WTC11 (cell line): ENCODE measurements at regions not wholly inside any gene's neighbourhood (a gene's known extent, or its start where the extent isn't known, plus 50 kb on each side); places are given as distances from the start of the nearest gene placed in this dataset.

ENCODE experiments used
- ATAC-seq: fragments of 200-7000 bp; cut with Tn5 transposase; 2 replicates; pipeline ENCODE4 v1.10.0; 2021; ENCODE audit warnings: mild to moderate bottlenecking, moderate library complexity
- CTCF ChIA-PET: fragments of 300-600 bp; sonication (Branson Sonifier 250); formaldehyde crosslinking; loops from one replicate; lab custom pipeline; 2021; ENCODE audit warnings: antibody characterized with exemption; lab: Charles Lee
- POLR2A ChIA-PET: fragments of 350-600 bp; sonication (Branson Sonifier 250); formaldehyde crosslinking; loops from one replicate; lab custom pipeline; 2021; ENCODE audit warnings: antibody characterized with exemption; lab: Charles Lee
- DNase-seq: peaks from one replicate; pipeline ENCODE4 v3.0.0; 2021; ENCODE audit warnings: low spot score
- H3K27ac Mint-ChIP-seq: 2 replicates; pipeline ENCODE4 v1.8.0; 2021; ENCODE audit warnings: mixed read lengths
- H3K27me3 Mint-ChIP-seq: 2 replicates; pipeline ENCODE4 v1.8.0; 2021; ENCODE audit warnings: low read depth, mild to moderate bottlenecking, moderate library complexity, mixed read lengths
- H3K36me3 Mint-ChIP-seq: 2 replicates; pipeline ENCODE4 v1.8.0; 2021; ENCODE audit warnings: mixed read lengths
- H3K4me1 Mint-ChIP-seq: 2 replicates; pipeline ENCODE4 v1.8.0; 2022; ENCODE audit warnings: mixed read lengths
- H3K4me3 Mint-ChIP-seq: 2 replicates; pipeline ENCODE4 v1.8.0; 2021; ENCODE audit warnings: mild to moderate bottlenecking, moderate library complexity, mixed read lengths
- H3K9me3 Mint-ChIP-seq: 2 replicates; pipeline ENCODE4 v1.8.0; 2021; ENCODE audit warnings: mixed read lengths
- ELF4 ChIP-seq: sonication (generic); formaldehyde crosslinking; IDR thresholded peaks from 2 replicates; pipeline ENCODE4 v1.8.1; 2022; ENCODE audit warnings: low read depth, mild to moderate bottlenecking, moderate library complexity, missing genetic modification reagents
- ETV6 ChIP-seq: sonication (generic); formaldehyde crosslinking; IDR thresholded peaks from 2 replicates; pipeline ENCODE4 v1.8.1; 2022; ENCODE audit warnings: mild to moderate bottlenecking, missing genetic modification reagents
- NFE2L1 ChIP-seq: sonication (generic); formaldehyde crosslinking; IDR thresholded peaks from 2 replicates; pipeline ENCODE4 v1.8.1; 2023; ENCODE audit warnings: missing genetic modification reagents
- ZBTB21 ChIP-seq: sonication (generic); formaldehyde crosslinking; IDR thresholded peaks from 2 replicates; pipeline ENCODE4 v1.8.1; 2023; ENCODE audit warnings: mild to moderate bottlenecking, missing genetic modification reagents, borderline replicate concordance
- ZNF138 ChIP-seq: sonication (generic); formaldehyde crosslinking; conservative IDR thresholded peaks from 2 replicates; pipeline ENCODE4 v1.8.1; 2022; ENCODE audit warnings: mild to moderate bottlenecking, moderate library complexity, missing genetic modification reagents
- ZNF219 ChIP-seq: sonication (generic); formaldehyde crosslinking; IDR thresholded peaks from 2 replicates; pipeline ENCODE4 v1.8.0; 2023; ENCODE audit warnings: missing genetic modification reagents, mild to moderate bottlenecking, borderline replicate concordance
- ZNF317 ChIP-seq: sonication (generic); formaldehyde crosslinking; IDR thresholded peaks from 2 replicates; pipeline ENCODE4 v1.8.1; 2023; ENCODE audit warnings: low read depth, mild to moderate bottlenecking, moderate library complexity, missing genetic modification reagents, borderline replicate concordance
- ZNF396 ChIP-seq: fragments of 250-450 bp; sonication (Bioruptor Pico); IDR thresholded peaks from 2 replicates; pipeline ENCODE4 v1.8.0; 2021; ENCODE audit warnings: mild to moderate bottlenecking, moderate library complexity, borderline replicate concordance
- TF ChIP-seq, protein P1 (sequence below): sonication (generic); formaldehyde crosslinking; IDR thresholded peaks from 2 replicates; pipeline ENCODE4 v1.8.0; 2023; ENCODE audit warnings: missing genetic modification reagents
- TF ChIP-seq, protein P2 (sequence below): sonication (generic); formaldehyde crosslinking; IDR thresholded peaks from 2 replicates; pipeline ENCODE4 v1.8.1; 2022; ENCODE audit warnings: missing genetic modification reagents, borderline replicate concordance
- TF ChIP-seq, protein P3 (sequence below): sonication (generic); formaldehyde crosslinking; IDR thresholded peaks from 2 replicates; pipeline ENCODE4 v1.8.0; 2022; ENCODE audit warnings: mild to moderate bottlenecking, missing genetic modification reagents
- TF ChIP-seq, protein P4 (sequence below): sonication (generic); formaldehyde crosslinking; IDR thresholded peaks from 2 replicates; pipeline ENCODE4 v1.8.1; 2022; ENCODE audit warnings: low read depth, mild to moderate bottlenecking, moderate library complexity, missing genetic modification reagents, borderline replicate concordance
- TF ChIP-seq, protein P5 (sequence below): sonication (generic); formaldehyde crosslinking; IDR thresholded peaks from 2 replicates; pipeline ENCODE4 v1.8.0; 2023; ENCODE audit warnings: missing genetic modification reagents, mild to moderate bottlenecking, borderline replicate concordance
- TF ChIP-seq, protein P6 (sequence below): fragments of 250-450 bp; sonication (Bioruptor Pico); conservative IDR thresholded peaks from 2 replicates; pipeline ENCODE4 v1.9.0; 2021; ENCODE audit warnings: mild to moderate bottlenecking
- TF ChIP-seq, protein P7 (sequence below): sonication (generic); formaldehyde crosslinking; IDR thresholded peaks from 2 replicates; pipeline ENCODE4 v1.8.0; 2022; ENCODE audit warnings: missing genetic modification reagents
- TF ChIP-seq, protein P8 (sequence below): sonication (generic); formaldehyde crosslinking; IDR thresholded peaks from 2 replicates; pipeline ENCODE4 v1.8.1; 2022; ENCODE audit warnings: mild to moderate bottlenecking, moderate library complexity, missing genetic modification reagents
- TF ChIP-seq, protein P9 (sequence below): sonication (generic); formaldehyde crosslinking; IDR thresholded peaks from 2 replicates; pipeline ENCODE4 v1.8.1; 2023; ENCODE audit warnings: mild to moderate bottlenecking, missing genetic modification reagents, moderate library complexity

DNA sequence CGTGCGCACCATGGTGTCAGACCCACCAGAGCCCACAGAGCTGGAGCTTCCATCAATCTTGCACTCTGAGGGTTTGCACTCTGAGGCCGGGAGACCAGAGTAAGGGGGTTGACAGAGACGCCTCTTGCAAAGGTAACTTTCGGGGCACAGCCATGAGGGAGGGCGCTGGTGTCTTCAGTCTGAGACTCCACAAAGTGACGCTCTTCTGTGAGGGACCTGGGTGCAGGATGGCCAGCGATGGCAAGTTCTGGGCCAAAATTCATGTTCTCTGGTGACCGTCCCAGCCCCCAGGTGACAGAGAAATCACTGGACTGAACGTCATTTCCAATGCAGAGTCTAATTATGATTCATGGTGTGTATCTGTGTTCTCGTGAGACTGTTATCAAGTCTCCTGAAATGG lies 1395.2 kb downstream of the TBC1D22A start:
- H3K27me3 Mint-ChIP-seq: no peaks in the 10 kb centered on the region
- CTCF ChIA-PET: no interaction called here
- H3K4me1 Mint-ChIP-seq: peaks cover 13% of the 10 kb centered on the region
- POLR2A ChIA-PET: no interaction called here
- TF ChIP-seq, protein P1, sequence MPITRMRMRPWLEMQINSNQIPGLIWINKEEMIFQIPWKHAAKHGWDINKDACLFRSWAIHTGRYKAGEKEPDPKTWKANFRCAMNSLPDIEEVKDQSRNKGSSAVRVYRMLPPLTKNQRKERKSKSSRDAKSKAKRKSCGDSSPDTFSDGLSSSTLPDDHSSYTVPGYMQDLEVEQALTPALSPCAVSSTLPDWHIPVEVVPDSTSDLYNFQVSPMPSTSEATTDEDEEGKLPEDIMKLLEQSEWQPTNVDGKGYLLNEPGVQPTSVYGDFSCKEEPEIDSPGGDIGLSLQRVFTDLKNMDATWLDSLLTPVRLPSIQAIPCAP (CRISPR knock-in tag): no peak
- TF ChIP-seq ELF4 (CRISPR knock-in tag) (no peak), ZNF396 (no peak), ZNF138 (no peak), NFE2L1 (CRISPR knock-in tag) (no peak), ZBTB21 (CRISPR knock-in tag) (no peak), ETV6 (CRISPR knock-in tag) (no peak), ZNF219 (CRISPR knock-in tag) (no peak), ZNF317 (CRISPR knock-in tag) (no peak)
- TF ChIP-seq, protein P2, sequence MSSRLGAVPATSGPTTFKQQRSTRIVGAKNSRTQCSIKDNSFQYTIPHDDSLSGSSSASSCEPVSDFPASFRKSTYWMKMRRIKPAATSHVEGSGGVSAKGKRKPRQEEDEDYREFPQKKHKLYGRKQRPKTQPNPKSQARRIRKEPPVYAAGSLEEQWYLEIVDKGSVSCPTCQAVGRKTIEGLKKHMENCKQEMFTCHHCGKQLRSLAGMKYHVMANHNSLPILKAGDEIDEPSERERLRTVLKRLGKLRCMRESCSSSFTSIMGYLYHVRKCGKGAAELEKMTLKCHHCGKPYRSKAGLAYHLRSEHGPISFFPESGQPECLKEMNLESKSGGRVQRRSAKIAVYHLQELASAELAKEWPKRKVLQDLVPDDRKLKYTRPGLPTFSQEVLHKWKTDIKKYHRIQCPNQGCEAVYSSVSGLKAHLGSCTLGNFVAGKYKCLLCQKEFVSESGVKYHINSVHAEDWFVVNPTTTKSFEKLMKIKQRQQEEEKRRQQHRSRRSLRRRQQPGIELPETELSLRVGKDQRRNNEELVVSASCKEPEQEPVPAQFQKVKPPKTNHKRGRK: no peak
- TF ChIP-seq, protein P3, sequence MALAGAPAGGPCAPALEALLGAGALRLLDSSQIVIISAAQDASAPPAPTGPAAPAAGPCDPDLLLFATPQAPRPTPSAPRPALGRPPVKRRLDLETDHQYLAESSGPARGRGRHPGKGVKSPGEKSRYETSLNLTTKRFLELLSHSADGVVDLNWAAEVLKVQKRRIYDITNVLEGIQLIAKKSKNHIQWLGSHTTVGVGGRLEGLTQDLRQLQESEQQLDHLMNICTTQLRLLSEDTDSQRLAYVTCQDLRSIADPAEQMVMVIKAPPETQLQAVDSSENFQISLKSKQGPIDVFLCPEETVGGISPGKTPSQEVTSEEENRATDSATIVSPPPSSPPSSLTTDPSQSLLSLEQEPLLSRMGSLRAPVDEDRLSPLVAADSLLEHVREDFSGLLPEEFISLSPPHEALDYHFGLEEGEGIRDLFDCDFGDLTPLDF (CRISPR knock-in tag): no peak
- TF ChIP-seq, protein P4, sequence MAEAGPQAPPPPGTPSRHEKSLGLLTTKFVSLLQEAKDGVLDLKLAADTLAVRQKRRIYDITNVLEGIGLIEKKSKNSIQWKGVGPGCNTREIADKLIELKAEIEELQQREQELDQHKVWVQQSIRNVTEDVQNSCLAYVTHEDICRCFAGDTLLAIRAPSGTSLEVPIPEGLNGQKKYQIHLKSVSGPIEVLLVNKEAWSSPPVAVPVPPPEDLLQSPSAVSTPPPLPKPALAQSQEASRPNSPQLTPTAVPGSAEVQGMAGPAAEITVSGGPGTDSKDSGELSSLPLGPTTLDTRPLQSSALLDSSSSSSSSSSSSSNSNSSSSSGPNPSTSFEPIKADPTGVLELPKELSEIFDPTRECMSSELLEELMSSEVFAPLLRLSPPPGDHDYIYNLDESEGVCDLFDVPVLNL (CRISPR knock-in tag): no peak
- TF ChIP-seq, protein P5, sequence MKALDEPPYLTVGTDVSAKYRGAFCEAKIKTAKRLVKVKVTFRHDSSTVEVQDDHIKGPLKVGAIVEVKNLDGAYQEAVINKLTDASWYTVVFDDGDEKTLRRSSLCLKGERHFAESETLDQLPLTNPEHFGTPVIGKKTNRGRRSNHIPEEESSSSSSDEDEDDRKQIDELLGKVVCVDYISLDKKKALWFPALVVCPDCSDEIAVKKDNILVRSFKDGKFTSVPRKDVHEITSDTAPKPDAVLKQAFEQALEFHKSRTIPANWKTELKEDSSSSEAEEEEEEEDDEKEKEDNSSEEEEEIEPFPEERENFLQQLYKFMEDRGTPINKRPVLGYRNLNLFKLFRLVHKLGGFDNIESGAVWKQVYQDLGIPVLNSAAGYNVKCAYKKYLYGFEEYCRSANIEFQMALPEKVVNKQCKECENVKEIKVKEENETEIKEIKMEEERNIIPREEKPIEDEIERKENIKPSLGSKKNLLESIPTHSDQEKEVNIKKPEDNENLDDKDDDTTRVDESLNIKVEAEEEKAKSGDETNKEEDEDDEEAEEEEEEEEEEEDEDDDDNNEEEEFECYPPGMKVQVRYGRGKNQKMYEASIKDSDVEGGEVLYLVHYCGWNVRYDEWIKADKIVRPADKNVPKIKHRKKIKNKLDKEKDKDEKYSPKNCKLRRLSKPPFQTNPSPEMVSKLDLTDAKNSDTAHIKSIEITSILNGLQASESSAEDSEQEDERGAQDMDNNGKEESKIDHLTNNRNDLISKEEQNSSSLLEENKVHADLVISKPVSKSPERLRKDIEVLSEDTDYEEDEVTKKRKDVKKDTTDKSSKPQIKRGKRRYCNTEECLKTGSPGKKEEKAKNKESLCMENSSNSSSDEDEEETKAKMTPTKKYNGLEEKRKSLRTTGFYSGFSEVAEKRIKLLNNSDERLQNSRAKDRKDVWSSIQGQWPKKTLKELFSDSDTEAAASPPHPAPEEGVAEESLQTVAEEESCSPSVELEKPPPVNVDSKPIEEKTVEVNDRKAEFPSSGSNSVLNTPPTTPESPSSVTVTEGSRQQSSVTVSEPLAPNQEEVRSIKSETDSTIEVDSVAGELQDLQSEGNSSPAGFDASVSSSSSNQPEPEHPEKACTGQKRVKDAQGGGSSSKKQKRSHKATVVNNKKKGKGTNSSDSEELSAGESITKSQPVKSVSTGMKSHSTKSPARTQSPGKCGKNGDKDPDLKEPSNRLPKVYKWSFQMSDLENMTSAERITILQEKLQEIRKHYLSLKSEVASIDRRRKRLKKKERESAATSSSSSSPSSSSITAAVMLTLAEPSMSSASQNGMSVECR: no peak
- TF ChIP-seq, protein P6, sequence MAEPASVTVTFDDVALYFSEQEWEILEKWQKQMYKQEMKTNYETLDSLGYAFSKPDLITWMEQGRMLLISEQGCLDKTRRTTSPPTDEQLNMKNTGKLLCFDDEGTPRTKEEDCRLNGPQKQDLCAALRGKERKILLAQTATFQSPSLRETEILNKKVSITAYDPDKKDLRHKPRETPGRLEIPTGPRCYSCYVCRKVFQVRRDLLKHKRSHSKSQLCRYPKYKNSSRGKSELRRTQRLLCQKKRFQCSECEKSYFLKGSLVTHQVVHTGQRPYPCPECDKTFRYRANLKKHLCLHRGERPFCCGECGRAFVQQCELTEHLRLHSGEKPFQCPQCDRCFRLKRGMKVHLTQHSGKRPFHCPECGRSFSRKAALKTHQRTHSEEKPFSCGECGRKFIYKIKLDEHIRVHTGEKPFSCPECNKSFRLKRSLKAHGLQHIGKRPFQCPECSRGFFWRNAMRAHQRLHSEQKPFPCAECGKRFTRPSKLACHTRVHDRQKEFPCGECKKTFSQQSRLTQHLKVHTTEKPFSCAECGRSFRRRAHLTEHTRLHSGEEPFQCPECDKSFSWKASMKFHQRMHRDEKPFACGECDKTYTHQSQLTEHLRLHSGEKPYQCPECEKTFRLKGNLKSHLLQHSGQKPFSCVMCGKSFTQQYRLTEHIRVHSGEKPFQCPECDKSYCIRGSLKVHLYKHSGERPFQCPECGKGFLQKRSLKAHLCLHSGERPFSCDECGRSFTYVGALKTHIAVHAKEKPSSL (CRISPR knock-in tag): no peak
- TF ChIP-seq, protein P7, sequence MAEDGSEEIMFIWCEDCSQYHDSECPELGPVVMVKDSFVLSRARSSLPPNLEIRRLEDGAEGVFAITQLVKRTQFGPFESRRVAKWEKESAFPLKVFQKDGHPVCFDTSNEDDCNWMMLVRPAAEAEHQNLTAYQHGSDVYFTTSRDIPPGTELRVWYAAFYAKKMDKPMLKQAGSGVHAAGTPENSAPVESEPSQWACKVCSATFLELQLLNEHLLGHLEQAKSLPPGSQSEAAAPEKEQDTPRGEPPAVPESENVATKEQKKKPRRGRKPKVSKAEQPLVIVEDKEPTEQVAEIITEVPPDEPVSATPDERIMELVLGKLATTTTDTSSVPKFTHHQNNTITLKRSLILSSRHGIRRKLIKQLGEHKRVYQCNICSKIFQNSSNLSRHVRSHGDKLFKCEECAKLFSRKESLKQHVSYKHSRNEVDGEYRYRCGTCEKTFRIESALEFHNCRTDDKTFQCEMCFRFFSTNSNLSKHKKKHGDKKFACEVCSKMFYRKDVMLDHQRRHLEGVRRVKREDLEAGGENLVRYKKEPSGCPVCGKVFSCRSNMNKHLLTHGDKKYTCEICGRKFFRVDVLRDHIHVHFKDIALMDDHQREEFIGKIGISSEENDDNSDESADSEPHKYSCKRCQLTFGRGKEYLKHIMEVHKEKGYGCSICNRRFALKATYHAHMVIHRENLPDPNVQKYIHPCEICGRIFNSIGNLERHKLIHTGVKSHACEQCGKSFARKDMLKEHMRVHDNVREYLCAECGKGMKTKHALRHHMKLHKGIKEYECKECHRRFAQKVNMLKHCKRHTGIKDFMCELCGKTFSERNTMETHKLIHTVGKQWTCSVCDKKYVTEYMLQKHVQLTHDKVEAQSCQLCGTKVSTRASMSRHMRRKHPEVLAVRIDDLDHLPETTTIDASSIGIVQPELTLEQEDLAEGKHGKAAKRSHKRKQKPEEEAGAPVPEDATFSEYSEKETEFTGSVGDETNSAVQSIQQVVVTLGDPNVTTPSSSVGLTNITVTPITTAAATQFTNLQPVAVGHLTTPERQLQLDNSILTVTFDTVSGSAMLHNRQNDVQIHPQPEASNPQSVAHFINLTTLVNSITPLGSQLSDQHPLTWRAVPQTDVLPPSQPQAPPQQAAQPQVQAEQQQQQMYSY (CRISPR knock-in tag): no peak
- TF ChIP-seq, protein P8, sequence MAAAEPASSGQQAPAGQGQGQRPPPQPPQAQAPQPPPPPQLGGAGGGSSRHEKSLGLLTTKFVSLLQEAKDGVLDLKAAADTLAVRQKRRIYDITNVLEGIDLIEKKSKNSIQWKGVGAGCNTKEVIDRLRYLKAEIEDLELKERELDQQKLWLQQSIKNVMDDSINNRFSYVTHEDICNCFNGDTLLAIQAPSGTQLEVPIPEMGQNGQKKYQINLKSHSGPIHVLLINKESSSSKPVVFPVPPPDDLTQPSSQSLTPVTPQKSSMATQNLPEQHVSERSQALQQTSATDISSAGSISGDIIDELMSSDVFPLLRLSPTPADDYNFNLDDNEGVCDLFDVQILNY (CRISPR knock-in tag): no peak
- TF ChIP-seq, protein P9, sequence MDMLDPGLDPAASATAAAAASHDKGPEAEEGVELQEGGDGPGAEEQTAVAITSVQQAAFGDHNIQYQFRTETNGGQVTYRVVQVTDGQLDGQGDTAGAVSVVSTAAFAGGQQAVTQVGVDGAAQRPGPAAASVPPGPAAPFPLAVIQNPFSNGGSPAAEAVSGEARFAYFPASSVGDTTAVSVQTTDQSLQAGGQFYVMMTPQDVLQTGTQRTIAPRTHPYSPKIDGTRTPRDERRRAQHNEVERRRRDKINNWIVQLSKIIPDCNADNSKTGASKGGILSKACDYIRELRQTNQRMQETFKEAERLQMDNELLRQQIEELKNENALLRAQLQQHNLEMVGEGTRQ (CRISPR knock-in tag): no peak
- H3K4me3 Mint-ChIP-seq: no peak overlapping the region
- no peak for ATAC-seq
- H3K27ac Mint-ChIP-seq: no peak overlapping the region
- no peak for DNase-seq
- no peaks in the 10 kb centered on the region for H3K36me3 Mint-ChIP-seq
- peaks cover 7% of the 10 kb centered on the region; the same call in 1 of the 2 replicates for H3K9me3 Mint-ChIP-seq
